NB4 (cell line): ENCODE measurements at regions not wholly inside any gene's neighbourhood (a gene's known extent, or its start where the extent isn't known, plus 50 kb on each side); places are given as distances from the start of the nearest gene placed in this dataset.

Experiments used
- CTCF ChIP-seq: IDR thresholded peaks from one replicate; pipeline ENCODE4 v1.5.1; 2012; ENCODE audit warnings: low read depth, low read length
- MAX ChIP-seq: IDR thresholded peaks from 2 replicates; pipeline ENCODE4 v1.6.1; 2011; ENCODE audit warnings: low read depth, low read length
- MYC ChIP-seq: IDR thresholded peaks from 2 replicates; pipeline ENCODE4 v1.6.1; 2011; ENCODE audit warnings: low read depth, low read length
- POLR2A ChIP-seq: IDR thresholded peaks from 2 replicates; pipeline ENCODE4 v1.6.1; 2011; ENCODE audit warnings: mild to moderate bottlenecking; ENCODE audit not compliant: insufficient read length; ENCODE audit errors: extremely low read depth

GRCh38 chr21:25384782-25385181 is 222.5 kb downstream of the MRPL39 start:
- TF ChIP-seq CTCF (no peak), POLR2A (no peak), MAX (no peak), MYC (no peak)
